ENCODE measurements at regions not wholly inside any gene's neighbourhood (a gene's known extent, or its start where the extent isn't known, plus 50 kb on each side); places are given as distances from the start of the nearest gene placed in this dataset.

DNA sequence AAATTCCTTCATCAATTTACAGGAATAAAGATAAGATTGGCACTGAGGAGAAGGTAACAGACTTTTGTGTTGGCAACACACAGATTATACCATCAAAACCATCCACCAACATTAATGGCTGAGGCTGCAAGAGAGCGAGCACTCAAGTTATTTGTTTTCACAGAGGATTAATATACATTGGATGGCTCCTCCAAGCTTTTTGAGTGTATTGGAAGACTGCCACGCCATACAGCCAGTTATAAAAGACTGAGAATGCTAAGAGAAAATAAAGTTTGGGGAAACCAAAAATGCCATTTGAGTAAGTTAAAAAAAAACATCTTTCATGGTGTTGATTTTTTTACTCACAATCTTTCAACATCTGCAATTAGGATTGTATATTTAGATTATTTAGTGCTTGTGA is 973.8 kb upstream of the SLC35B3 start:
- Histone ChIP-seq H3K23ac (ENCODE audit: insufficient read length, low read depth, low read length) (no peak overlapping the region), H2BK15ac (ENCODE audit: low read depth, low read length) (no peak overlapping the region), H2BK12ac (ENCODE audit: insufficient read length, low read depth, low read length) (no peak overlapping the region), H3K27ac (ENCODE audit: insufficient read length, low read depth, low read length) (no peak overlapping the region), H3K4me1 (ENCODE audit: insufficient read depth, low read length) (peaks cover 2% of the 10 kb centered on the region; the same call in 1 of the 2 replicates), H2AK5ac (ENCODE audit: insufficient read length, low read length) (no peak overlapping the region), H2BK20ac (ENCODE audit: low read depth, low read length, poor library complexity, severe bottlenecking) (no peak overlapping the region), H3K9ac (ENCODE audit: extremely low read depth, insufficient read length, low read length) (no peak overlapping the region), H4K20me1 (ENCODE audit: control insufficient read depth, insufficient read depth, insufficient read length) (no peaks in the 10 kb centered on the region), H4K5ac (ENCODE audit: insufficient read length, low read depth, low read length) (no peak overlapping the region), H3K9me3 (ENCODE audit: control insufficient read depth, low read depth, low read length) (no peaks in the 10 kb centered on the region), H2BK120ac (ENCODE audit: low read depth, low read length, poor library complexity, severe bottlenecking) (no peak overlapping the region), H3K79me2 (ENCODE audit: insufficient read depth, low read length) (no peaks in the 10 kb centered on the region), H2BK5ac (ENCODE audit: insufficient read length, low read length) (no peak overlapping the region), H2AFZ (ENCODE audit: low read length) (no peak overlapping the region), H3K4me2 (ENCODE audit: insufficient read depth, insufficient read length, low read length) (no peak overlapping the region), H4K91ac (ENCODE audit: insufficient read length, low read depth, low read length) (no peak overlapping the region), H3K23me2 (ENCODE audit: insufficient read length, low read depth, low read length, poor library complexity, severe bottlenecking) (no peaks in the 10 kb centered on the region), H3K18ac (ENCODE audit: insufficient read length, low read depth, low read length) (no peak overlapping the region), H3K27me3 (ENCODE audit: insufficient read depth, low read length) (no peaks in the 10 kb centered on the region; the same call in 1 of the 2 replicates), H3K79me1 (ENCODE audit: insufficient read depth, low read depth, low read length, poor library complexity, severe bottlenecking) (no peaks in the 10 kb centered on the region), H4K8ac (replicated peaks; ENCODE audit: insufficient read length, low read depth, low read length) (no peak overlapping the region), H3K4ac (ENCODE audit: low read depth, low read length) (no peak overlapping the region), H3K14ac (ENCODE audit: insufficient read depth, low read length) (no peak overlapping the region), H3T11ph (ENCODE audit: low read length) (no peak overlapping the region), H3K56ac (ENCODE audit: insufficient read length, low read depth, low read length) (no peak overlapping the region)
- peaks cover 0 to 5% (median 0%) of the 10 kb centered on the region in 3 experiments; a peak in 1 of 7 replicates for H3K36me3 Mint-ChIP-seq (ENCODE audit: insufficient read depth in 1 of 3, low read depth in 3 of 3)
- H3K4me3 Mint-ChIP-seq: no peak overlapping the region
- no CpG with 5 or more reads among the region's 2 CpGs for WGBS (ENCODE audit: extremely low coverage, insufficient read length, low lambda C conversion rate)
- TF ChIP-seq, protein P1, sequence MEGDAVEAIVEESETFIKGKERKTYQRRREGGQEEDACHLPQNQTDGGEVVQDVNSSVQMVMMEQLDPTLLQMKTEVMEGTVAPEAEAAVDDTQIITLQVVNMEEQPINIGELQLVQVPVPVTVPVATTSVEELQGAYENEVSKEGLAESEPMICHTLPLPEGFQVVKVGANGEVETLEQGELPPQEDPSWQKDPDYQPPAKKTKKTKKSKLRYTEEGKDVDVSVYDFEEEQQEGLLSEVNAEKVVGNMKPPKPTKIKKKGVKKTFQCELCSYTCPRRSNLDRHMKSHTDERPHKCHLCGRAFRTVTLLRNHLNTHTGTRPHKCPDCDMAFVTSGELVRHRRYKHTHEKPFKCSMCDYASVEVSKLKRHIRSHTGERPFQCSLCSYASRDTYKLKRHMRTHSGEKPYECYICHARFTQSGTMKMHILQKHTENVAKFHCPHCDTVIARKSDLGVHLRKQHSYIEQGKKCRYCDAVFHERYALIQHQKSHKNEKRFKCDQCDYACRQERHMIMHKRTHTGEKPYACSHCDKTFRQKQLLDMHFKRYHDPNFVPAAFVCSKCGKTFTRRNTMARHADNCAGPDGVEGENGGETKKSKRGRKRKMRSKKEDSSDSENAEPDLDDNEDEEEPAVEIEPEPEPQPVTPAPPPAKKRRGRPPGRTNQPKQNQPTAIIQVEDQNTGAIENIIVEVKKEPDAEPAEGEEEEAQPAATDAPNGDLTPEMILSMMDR (conservative IDR thresholded peaks at IDR 0.05): no peak
- H3K27ac Mint-ChIP-seq: no peak overlapping the region
- no peaks in the 10 kb centered on the region; a peak in 3 of 5 replicates for H3K9me3 Mint-ChIP-seq
- H3K4me1 Mint-ChIP-seq: peaks cover 4 to 9% of the 10 kb centered on the region in 2 experiments; a peak in 3 of 4 replicates
- H3K27me3 Mint-ChIP-seq (ENCODE audit: low read depth): peaks cover 37% of the 10 kb centered on the region
- no peak for DNase-seq

All from H9 (cell line).